Hepatocyte (in vitro differentiated cells): ENCODE measurements at regions not wholly inside any gene's neighbourhood (a gene's known extent, or its start where the extent isn't known, plus 50 kb on each side); places are given as distances from the start of the nearest gene placed in this dataset.

Source experiments
- DNase-seq: peaks from one replicate; pipeline ENCODE4 v3.0.0-alpha.2; 2016; ENCODE audit warnings: low spot score
- H2AFZ ChIP-seq: fragments of 200-600 bp; sonication (generic); 2 replicates; pipeline ENCODE4 v1.6.0; 2016; ENCODE audit warnings: antibody characterized with exemption, mild to moderate bottlenecking
- H3K27ac ChIP-seq: fragments of 200-600 bp; sonication (generic); 2 replicates; pipeline ENCODE4 v1.5.1; 2016; ENCODE audit warnings: mild to moderate bottlenecking
- H3K27me3 ChIP-seq: fragments of 200-600 bp; sonication (generic); 2 replicates; pipeline ENCODE4 v1.6.1; 2016
- H3K36me3 ChIP-seq: fragments of 200-600 bp; sonication (generic); replicated peaks from 2 replicates; pipeline ENCODE4 v1.5.1; 2016; ENCODE audit warnings: low read depth; ENCODE audit not compliant: insufficient read depth
- H3K4me1 ChIP-seq: fragments of 200-600 bp; sonication (generic); 2 replicates; pipeline ENCODE4 v1.5.1; 2016; ENCODE audit warnings: mild to moderate bottlenecking, moderate library complexity; ENCODE audit not compliant: insufficient read depth
- H3K4me2 ChIP-seq: fragments of 200-600 bp; sonication (generic); 2 replicates; pipeline ENCODE4 v1.6.0; 2016
- H3K4me3 ChIP-seq: fragments of 200-600 bp; sonication (generic); 2 replicates; pipeline ENCODE4 v1.5.1; 2016; ENCODE audit warnings: mild to moderate bottlenecking
- H3K79me2 ChIP-seq: fragments of 200-600 bp; sonication (generic); 2 replicates; pipeline ENCODE4 v1.6.0; 2017; ENCODE audit warnings: mild to moderate bottlenecking
- H3K9me2 ChIP-seq: fragments of 200-600 bp; sonication (generic); replicated peaks from 2 replicates; pipeline ENCODE4 v1.6.0; 2017; ENCODE audit warnings: mild to moderate bottlenecking; ENCODE audit not compliant: insufficient read depth
- H3K9me3 ChIP-seq: fragments of 200-600 bp; sonication (generic); 2 replicates; pipeline ENCODE4 v1.5.1; 2016; ENCODE audit warnings: low read depth, mild to moderate bottlenecking
- H4K20me1 ChIP-seq: fragments of 200-600 bp; sonication (generic); 2 replicates; pipeline ENCODE4 v1.6.0; 2016; ENCODE audit warnings: mild to moderate bottlenecking; ENCODE audit not compliant: insufficient read depth, poor library complexity, severe bottlenecking
- EZH2 ChIP-seq: fragments of 200-600 bp; sonication (generic); IDR thresholded peaks from 2 replicates; pipeline ENCODE4 v1.6.1; 2016; ENCODE audit warnings: antibody characterized with exemption, mild to moderate bottlenecking, borderline replicate concordance
- EZH2phosphoT487 ChIP-seq: fragments of 200-600 bp; sonication (generic); IDR thresholded peaks from one replicate; pipeline ENCODE4 v1.6.1; 2018; ENCODE audit warnings: antibody characterized with exemption, mild to moderate bottlenecking, low read depth, moderate library complexity; ENCODE audit not compliant: unreplicated experiment, severe bottlenecking
- WGBS: methylation state at CpG from one replicate; pipeline ENCODE4 v1.1.6; 2016; ENCODE audit warnings: low lambda C conversion rate; ENCODE audit errors: missing lambda C conversion rate; 5-methylcytosine and 5-hydroxymethylcytosine counted together
- TF ChIP-seq, protein P1 (sequence below): fragments of 200-600 bp; sonication (generic); IDR thresholded peaks from 2 replicates; pipeline ENCODE4 v1.5.1; 2016; ENCODE audit warnings: antibody characterized with exemption, mild to moderate bottlenecking; ENCODE audit not compliant: poor library complexity

DNA sequence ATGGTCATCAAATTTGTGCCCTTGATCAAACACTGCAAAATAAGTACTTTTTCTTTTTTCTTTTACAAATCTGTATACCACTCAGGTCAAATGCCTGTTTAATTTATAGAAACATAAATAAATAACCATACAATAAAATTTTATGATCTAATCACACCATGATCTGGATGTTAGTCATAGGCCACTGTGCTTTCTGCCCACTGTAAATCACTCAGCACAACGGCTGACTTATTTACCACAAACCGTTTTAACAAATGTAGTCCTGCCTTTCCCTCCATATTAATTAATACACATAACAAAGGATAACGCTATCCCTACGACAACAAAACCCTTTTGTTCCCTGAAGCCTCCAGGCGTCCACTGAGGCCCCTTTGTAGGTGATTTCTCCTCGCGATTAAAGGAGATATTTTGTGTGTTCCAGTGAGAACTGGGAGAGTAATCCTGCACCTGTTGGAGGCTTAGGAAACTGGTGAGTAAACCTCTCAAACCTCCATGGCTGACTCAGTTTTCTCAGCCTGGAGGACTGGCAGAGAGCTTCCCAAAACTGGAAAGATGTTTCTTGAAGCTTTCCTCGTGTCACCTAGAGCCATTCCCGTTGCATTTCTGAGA lies 477.1 kb upstream of the SGCG start:
- Histone ChIP-seq H3K9me2 (no peaks in the 10 kb centered on the region), H3K79me2 (no peaks in the 10 kb centered on the region), H3K9me3 (no peaks in the 10 kb centered on the region), H3K27ac (no peak overlapping the region), H3K4me1 (peaks cover 5% of the 10 kb centered on the region), H3K27me3 (no peaks in the 10 kb centered on the region), H3K4me2 (no peak overlapping the region), H3K4me3 (no peak overlapping the region), H2AFZ (no peak overlapping the region), H3K36me3 (no peaks in the 10 kb centered on the region), H4K20me1 (no peaks in the 10 kb centered on the region)
- TF ChIP-seq EZH2, result no peak
- TF ChIP-seq, protein P1, sequence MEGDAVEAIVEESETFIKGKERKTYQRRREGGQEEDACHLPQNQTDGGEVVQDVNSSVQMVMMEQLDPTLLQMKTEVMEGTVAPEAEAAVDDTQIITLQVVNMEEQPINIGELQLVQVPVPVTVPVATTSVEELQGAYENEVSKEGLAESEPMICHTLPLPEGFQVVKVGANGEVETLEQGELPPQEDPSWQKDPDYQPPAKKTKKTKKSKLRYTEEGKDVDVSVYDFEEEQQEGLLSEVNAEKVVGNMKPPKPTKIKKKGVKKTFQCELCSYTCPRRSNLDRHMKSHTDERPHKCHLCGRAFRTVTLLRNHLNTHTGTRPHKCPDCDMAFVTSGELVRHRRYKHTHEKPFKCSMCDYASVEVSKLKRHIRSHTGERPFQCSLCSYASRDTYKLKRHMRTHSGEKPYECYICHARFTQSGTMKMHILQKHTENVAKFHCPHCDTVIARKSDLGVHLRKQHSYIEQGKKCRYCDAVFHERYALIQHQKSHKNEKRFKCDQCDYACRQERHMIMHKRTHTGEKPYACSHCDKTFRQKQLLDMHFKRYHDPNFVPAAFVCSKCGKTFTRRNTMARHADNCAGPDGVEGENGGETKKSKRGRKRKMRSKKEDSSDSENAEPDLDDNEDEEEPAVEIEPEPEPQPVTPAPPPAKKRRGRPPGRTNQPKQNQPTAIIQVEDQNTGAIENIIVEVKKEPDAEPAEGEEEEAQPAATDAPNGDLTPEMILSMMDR, result no peak
- TF ChIP-seq EZH2phosphoT487, result no peak
- 67% methylated on average over 9 of the region's 9 CpGs for WGBS
- no peak for DNase-seq

DNA sequence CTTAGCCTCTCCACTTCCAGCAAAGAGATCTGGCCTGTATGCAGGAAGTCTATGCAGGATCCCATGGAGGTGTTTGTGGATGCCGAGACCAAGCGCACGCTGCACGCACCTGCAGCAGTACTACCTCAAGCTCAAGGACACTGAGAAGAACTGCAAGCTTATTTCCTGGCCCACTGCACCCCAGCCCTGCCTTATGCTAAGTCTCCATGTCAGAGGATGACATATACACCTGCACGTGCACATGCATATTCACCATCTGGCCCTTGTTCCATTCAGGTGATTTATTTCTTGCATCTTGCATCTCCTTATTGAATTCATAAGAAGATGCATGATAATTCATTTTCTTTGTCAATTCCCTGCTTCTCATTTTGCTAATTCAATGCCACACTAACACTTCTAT lies 472.8 kb upstream of the SGCG start:
- Histone ChIP-seq H3K4me2 (no peak overlapping the region), H3K9me3 (no peaks in the 10 kb centered on the region), H3K36me3 (no peaks in the 10 kb centered on the region), H3K9me2 (no peaks in the 10 kb centered on the region), H3K27me3 (no peaks in the 10 kb centered on the region), H3K27ac (no peak overlapping the region), H2AFZ (no peak overlapping the region), H3K4me1 (no peaks in the 10 kb centered on the region), H4K20me1 (no peaks in the 10 kb centered on the region), H3K79me2 (no peaks in the 10 kb centered on the region), H3K4me3 (no peak overlapping the region)
- DNase-seq, result no peak
- WGBS, result 98% methylated on average over 5 of the region's 5 CpGs
- TF ChIP-seq, protein P1, result no peak
- TF ChIP-seq EZH2phosphoT487 (no peak), EZH2 (no peak)

DNA sequence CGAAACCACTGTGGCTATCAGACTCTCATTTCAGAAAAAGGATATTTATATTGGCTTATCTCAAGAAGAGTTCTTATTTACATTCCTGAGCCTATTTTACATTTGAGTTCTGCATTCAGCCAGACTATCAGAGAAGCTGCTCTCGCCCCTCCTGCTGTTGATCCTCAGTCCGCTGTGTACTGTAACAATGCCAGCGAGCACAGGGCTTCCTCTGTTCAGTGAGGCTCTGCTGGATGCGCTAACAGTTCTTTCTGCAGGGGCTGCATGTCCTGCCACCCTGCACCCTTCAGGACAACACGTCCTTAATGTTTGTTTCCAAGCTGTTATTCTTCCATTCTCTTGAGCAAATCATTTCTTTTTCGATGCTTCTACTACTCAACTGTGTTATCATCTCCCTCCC lies 463.7 kb upstream of the SGCG start:
- DNase-seq, result no peak
- Histone ChIP-seq H4K20me1 (no peaks in the 10 kb centered on the region), H3K36me3 (no peaks in the 10 kb centered on the region), H3K79me2 (no peaks in the 10 kb centered on the region), H3K9me3 (no peaks in the 10 kb centered on the region), H3K4me1 (no peaks in the 10 kb centered on the region), H2AFZ (no peak overlapping the region), H3K4me2 (no peak overlapping the region), H3K4me3 (no peak overlapping the region), H3K27me3 (no peaks in the 10 kb centered on the region), H3K27ac (no peak overlapping the region), H3K9me2 (no peaks in the 10 kb centered on the region)
- TF ChIP-seq, protein P1, result no peak
- TF ChIP-seq EZH2, result no peak
- TF ChIP-seq EZH2phosphoT487, result no peak
- 70% methylated on average over 7 of the region's 7 CpGs for WGBS
